ENCODE measurements at regions not wholly inside any gene's neighbourhood (a gene's known extent, or its start where the extent isn't known, plus 50 kb on each side); places are given as distances from the start of the nearest gene placed in this dataset.

DNA sequence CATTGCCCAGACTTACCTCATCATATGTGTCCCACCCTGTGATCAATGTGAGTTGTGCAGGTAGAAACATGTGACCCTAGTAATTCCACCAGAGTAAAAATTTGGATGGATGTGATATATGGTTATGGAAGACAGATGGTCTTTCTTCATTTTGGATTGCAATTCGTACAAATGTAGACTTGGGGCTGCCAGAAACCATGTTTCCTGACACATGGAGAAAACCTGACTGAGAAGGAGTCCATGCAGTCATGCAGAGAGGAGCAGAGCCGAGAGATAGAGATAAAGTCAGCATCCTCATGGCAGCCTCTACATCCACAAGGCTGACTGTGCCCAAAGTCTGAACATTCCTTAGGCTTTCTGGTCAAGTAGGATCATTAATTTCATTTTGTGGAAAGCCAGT is 678.1 kb upstream of the KIRREL3 start:
- Histone ChIP-seq H3K27ac (ENCODE audit: insufficient read depth, low read depth, low read length) (no peak overlapping the region), H3K36me3 (ENCODE audit: control insufficient read depth in 2 of 2, extremely low read depth in 1 of 2, insufficient read depth in 2 of 2, low read length in 2 of 2) (no peaks in the 10 kb centered on the region), H3K79me2 (ENCODE audit: control insufficient read depth, insufficient read depth, low read length) (no peaks in the 10 kb centered on the region), H3K9me1 (replicated peaks; ENCODE audit: control insufficient read depth, extremely low read depth, insufficient read depth, low read length) (no peaks in the 10 kb centered on the region), H3K4me3 (replicated peaks in 1 of 3; ENCODE audit: insufficient read depth in 1 of 3, low read depth in 1 of 3, low read length in 3 of 3) (no peak overlapping the region), H3K4me1 (ENCODE audit: control insufficient read depth, extremely low read depth, insufficient read depth, low read length) (no peaks in the 10 kb centered on the region), H2AFZ (ENCODE audit: low read depth, low read length) (no peak overlapping the region), H3K9ac (replicated peaks; ENCODE audit: extremely low read depth, insufficient read depth, low read length) (no peak overlapping the region), H4K20me1 (replicated peaks; ENCODE audit: control insufficient read depth, extremely low read depth, insufficient read depth, low read length) (no peaks in the 10 kb centered on the region), H3K27me3 (ENCODE audit: control insufficient read depth in 2 of 2, insufficient read depth in 2 of 2, low read length in 2 of 2) (no peaks in the 10 kb centered on the region), H3K9me3 (replicated peaks; ENCODE audit: control insufficient read depth, insufficient read depth, low read length) (no peaks in the 10 kb centered on the region), H3K4me2 (ENCODE audit: insufficient read depth, low read length) (no peak overlapping the region)
- FAIRE-seq: no peak
- no peak for DNase-seq (ENCODE audit: low read depth, low spot score)
- POLR2A ChIA-PET: no interaction called here
- dilution Hi-C loops (cut with MboI; ENCODE audit: extremely low pct_ligation_motif_present, low sequenced_read_pairs): no loop called here
- intact Hi-C loops (cut with micrococcal nuclease): no loop called here
- no TSS peak for BruUV-seq (replicated peaks)
- CTCF ChIA-PET: no interaction called here
- TF ChIP-seq FOS (IDR thresholded peaks at IDR 0.05; ENCODE audit: borderline replicate concordance, insufficient read depth, low read length) (no peak), EZH2 (IDR thresholded peaks at IDR 0.05; ENCODE audit: borderline replicate concordance, low read depth, low read length, severe bottlenecking) (no peak), GATA2 (IDR thresholded peaks at IDR 0.05; ENCODE audit: insufficient read depth, insufficient read length, low read depth, low read length) (no peak), JUN (IDR thresholded peaks at IDR 0.05; ENCODE audit: borderline replicate concordance, insufficient read depth, insufficient read length, low read depth) (no peak), POLR2A (IDR thresholded peaks at IDR 0.05; ENCODE audit: low read depth, low read length) (no peak), POLR2AphosphoS5 (IDR thresholded peaks at IDR 0.05; ENCODE audit: insufficient read depth, low read depth, low read length) (no peak), MYC (IDR thresholded peaks at IDR 0.05; ENCODE audit: low read depth, low read length) (no peak)
- TF ChIP-seq, protein P1, sequence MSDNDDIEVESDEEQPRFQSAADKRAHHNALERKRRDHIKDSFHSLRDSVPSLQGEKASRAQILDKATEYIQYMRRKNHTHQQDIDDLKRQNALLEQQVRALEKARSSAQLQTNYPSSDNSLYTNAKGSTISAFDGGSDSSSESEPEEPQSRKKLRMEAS (IDR thresholded peaks at IDR 0.05; ENCODE audit: insufficient read depth, insufficient read length): no peak
- TF ChIP-seq, protein P2, sequence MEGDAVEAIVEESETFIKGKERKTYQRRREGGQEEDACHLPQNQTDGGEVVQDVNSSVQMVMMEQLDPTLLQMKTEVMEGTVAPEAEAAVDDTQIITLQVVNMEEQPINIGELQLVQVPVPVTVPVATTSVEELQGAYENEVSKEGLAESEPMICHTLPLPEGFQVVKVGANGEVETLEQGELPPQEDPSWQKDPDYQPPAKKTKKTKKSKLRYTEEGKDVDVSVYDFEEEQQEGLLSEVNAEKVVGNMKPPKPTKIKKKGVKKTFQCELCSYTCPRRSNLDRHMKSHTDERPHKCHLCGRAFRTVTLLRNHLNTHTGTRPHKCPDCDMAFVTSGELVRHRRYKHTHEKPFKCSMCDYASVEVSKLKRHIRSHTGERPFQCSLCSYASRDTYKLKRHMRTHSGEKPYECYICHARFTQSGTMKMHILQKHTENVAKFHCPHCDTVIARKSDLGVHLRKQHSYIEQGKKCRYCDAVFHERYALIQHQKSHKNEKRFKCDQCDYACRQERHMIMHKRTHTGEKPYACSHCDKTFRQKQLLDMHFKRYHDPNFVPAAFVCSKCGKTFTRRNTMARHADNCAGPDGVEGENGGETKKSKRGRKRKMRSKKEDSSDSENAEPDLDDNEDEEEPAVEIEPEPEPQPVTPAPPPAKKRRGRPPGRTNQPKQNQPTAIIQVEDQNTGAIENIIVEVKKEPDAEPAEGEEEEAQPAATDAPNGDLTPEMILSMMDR (IDR thresholded peaks at IDR 0.05; ENCODE audit: extremely low read depth in 1 of 2, insufficient read depth in 1 of 2, low read depth in 1 of 2, low read length in 2 of 2): no peak

Measured in endothelial cell of umbilical vein (primary cell).